Brain microvascular endothelial cell (primary cell): ENCODE measurements at regions not wholly inside any gene's neighbourhood (a gene's known extent, or its start where the extent isn't known, plus 50 kb on each side); places are given as distances from the start of the nearest gene placed in this dataset.

Experiments used
- DNase-seq: peaks from one replicate; pipeline ENCODE4 v3.0.0-alpha.2; 2020
- H3K27ac ChIP-seq: fragments of 250-450 bp; sonication (Bioruptor Pico); 2 replicates; pipeline ENCODE4 v1.5.1; 2020; ENCODE audit warnings: mild to moderate bottlenecking, moderate library complexity
- H3K27me3 ChIP-seq: fragments of 250-450 bp; sonication (Bioruptor Pico); replicated peaks from 2 replicates; pipeline ENCODE4 v1.5.1; 2020; ENCODE audit warnings: mild to moderate bottlenecking
- H3K36me3 ChIP-seq: fragments of 250-450 bp; sonication (Bioruptor Pico); replicated peaks from 2 replicates; pipeline ENCODE4 v1.5.1; 2020; ENCODE audit warnings: mild to moderate bottlenecking
- H3K4me3 ChIP-seq: 2 replicates; pipeline ENCODE4 v1.5.1; 2011; ENCODE audit warnings: low read depth, mild to moderate bottlenecking, control low read depth, low read length, moderate library complexity
- in situ Hi-C: cut with HindIII; loops from 2 replicates; pipeline ENCODE4 v1.10.0; 2017; ENCODE audit warnings: low sequenced_read_pairs, low pct_ligation_motif_present
- TF ChIP-seq, protein P1 (sequence below): IDR thresholded peaks from 2 replicates; pipeline ENCODE4 v1.5.1; 2011; ENCODE audit warnings: low read depth, mild to moderate bottlenecking, moderate library complexity, low read length, control low read depth, inconsistent platforms; ENCODE audit errors: missing control alignments

DNA sequence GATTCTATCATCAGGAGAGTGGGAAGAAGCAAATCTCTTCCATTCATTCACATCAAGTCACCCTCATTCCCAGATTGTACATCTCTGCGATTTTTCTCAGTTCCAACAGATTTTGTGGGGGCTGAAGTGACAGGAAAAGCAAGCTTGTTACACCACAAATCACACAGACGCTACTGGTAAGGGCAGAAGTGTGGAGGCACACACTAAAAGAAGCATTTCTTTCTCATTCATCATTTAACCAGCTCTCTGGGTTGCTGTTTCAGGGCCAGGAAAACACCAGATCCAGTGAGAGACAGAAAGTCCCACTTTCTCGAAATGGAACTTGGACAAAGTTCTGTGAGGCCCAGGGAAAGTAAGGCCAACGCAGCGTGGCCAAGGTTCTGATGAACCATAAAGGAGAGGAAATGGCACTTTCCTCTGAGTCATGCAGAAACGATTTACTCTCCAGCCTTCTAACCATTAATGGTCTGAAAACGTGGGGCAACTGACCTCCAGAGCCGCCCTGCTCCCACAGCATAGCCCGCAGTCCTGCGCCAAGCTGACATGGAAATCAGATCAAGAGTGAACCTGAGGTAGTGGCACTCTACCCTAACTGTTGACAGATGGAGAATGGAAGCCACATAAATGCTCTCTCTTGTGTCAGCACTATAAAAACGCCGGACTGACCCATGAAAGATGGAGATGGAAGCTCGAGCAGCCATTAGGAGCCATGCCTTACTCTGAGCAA, 191.0 kb downstream of the C1D start:
- Histone ChIP-seq H3K36me3 (no peaks in the 10 kb centered on the region), H3K27me3 (no peaks in the 10 kb centered on the region), H3K4me3 (no peak overlapping the region), H3K27ac (peak overlapping the region; percentile 12)
- DNase-seq = peak; percentile 58
- TF ChIP-seq, protein P1, sequence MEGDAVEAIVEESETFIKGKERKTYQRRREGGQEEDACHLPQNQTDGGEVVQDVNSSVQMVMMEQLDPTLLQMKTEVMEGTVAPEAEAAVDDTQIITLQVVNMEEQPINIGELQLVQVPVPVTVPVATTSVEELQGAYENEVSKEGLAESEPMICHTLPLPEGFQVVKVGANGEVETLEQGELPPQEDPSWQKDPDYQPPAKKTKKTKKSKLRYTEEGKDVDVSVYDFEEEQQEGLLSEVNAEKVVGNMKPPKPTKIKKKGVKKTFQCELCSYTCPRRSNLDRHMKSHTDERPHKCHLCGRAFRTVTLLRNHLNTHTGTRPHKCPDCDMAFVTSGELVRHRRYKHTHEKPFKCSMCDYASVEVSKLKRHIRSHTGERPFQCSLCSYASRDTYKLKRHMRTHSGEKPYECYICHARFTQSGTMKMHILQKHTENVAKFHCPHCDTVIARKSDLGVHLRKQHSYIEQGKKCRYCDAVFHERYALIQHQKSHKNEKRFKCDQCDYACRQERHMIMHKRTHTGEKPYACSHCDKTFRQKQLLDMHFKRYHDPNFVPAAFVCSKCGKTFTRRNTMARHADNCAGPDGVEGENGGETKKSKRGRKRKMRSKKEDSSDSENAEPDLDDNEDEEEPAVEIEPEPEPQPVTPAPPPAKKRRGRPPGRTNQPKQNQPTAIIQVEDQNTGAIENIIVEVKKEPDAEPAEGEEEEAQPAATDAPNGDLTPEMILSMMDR = no peak
- in situ Hi-C loops = no loop called here

DNA sequence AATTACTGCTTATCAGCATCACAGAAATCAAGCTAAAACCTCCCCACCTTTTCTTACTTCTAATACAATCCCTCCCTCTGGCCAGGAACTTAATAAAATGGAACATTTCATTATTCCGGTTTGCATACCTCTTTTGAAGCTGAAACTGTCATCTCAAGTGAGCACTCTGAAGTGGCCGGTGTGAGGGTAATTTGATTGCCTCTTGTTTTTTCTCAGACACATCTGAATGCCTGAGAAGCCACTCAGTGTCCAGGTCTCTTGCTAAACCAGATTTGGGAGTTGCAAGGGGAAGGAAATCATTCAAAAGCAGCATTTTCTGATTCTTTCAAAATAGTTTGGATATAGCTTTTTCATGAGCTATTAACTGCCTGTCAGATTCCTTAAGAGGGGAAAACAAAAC, 190.3 kb downstream of the C1D start:
- H3K36me3 ChIP-seq = no peaks in the 10 kb centered on the region
- no peak for DNase-seq
- H3K27ac ChIP-seq = no peak overlapping the region
- in situ Hi-C loops = no loop called here
- H3K4me3 ChIP-seq = no peak overlapping the region
- TF ChIP-seq, protein P1 = no peak
- H3K27me3 ChIP-seq = no peaks in the 10 kb centered on the region

DNA sequence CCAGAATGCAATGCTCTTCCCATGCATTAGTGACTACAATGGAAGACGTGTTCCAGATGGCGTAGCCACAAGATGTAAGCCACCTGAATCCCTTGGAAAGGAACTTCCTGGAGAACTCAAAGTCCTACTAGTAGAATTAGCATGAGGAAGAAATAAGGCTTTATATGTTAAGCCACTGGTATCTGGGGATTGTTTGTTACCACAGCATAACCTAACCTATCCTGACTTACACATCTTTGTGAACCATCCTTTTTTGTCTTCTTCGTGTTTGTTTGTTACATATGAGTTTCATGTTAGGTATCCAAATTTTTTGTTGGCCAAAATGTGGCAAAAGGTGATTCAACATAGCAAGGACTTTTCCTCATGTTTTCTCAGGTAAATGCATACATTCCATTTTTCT, 188.9 kb downstream of the C1D start:
- TF ChIP-seq, protein P1 = no peak
- Histone ChIP-seq H3K36me3 (no peaks in the 10 kb centered on the region), H3K27ac (no peak overlapping the region), H3K27me3 (no peaks in the 10 kb centered on the region), H3K4me3 (no peak overlapping the region)
- no peak for DNase-seq
- in situ Hi-C loops = no loop called here

DNA sequence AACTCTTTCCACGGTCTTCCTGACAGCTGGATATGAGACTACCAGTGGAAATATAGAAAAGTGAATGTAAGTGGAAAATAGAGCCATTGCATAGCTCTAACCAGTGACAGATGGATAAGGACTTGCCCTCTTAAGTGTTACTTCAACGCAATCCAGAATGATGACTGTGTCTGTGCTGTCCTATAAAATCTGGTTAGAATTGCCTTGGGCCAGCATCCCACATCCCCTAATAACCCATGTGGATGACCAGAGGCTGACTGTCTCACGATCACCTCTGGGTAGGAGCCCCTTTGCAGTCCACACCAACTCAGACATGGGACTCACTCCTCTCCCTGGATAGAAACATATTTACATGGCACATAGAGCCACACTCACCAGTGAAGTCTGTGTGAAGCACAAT, 186.6 kb downstream of the C1D start:
- DNase-seq = no peak
- TF ChIP-seq, protein P1 = no peak
- Histone ChIP-seq H3K27me3 (no peaks in the 10 kb centered on the region), H3K27ac (no peak overlapping the region), H3K36me3 (no peaks in the 10 kb centered on the region), H3K4me3 (no peak overlapping the region)
- in situ Hi-C loops = no loop called here

DNA sequence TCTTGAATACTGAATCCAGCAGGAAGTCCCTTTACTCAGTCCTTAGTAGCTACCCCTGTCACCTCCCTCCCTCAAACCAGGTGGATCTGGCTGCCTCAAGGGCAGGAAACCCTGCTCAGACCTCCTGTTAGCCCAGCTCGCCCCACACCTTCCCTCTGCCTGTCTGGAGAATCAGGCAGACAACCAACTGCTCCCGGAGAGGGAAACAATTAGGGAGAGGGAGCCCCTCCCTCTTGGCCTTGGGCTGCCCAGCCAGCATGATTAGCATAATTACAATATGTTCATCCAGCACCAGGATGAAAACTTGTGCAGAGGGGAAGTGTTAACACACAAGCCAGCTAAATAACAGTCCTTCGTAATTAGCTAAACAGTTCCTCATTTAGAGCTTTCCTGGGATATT, 185.5 kb downstream of the C1D start:
- no peaks in the 10 kb centered on the region for H3K36me3 ChIP-seq
- in situ Hi-C loops = no loop called here
- no peak overlapping the region for H3K27ac ChIP-seq
- TF ChIP-seq, protein P1 = no peak
- no peaks in the 10 kb centered on the region for H3K27me3 ChIP-seq
- DNase-seq = no peak
- H3K4me3 ChIP-seq = no peak overlapping the region

DNA sequence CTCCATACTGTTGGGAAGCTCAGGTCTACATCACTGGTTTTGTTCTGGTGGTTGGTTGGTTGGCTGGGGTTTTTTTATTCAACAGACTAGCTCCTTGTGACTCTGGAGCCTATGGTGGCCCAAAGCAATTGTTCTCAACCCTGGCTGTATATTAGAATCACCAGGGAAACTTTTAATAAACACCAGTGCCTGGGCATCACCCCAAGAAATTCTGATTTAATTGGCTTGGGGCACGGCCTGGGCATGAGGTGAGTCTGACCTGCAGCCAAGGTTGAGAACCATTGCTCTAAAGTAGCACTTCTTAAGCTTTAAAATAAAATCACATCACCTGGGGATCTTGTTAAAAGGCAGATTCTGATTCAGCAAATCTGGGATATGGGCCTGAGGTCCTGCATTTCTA, 184.1 kb downstream of the C1D start:
- Histone ChIP-seq H3K4me3 (no peak overlapping the region), H3K27me3 (no peaks in the 10 kb centered on the region), H3K27ac (no peak overlapping the region), H3K36me3 (no peaks in the 10 kb centered on the region)
- TF ChIP-seq, protein P1 = no peak
- in situ Hi-C loops = no loop called here
- DNase-seq = no peak
